ENCODE measurements at regions not wholly inside any gene's neighbourhood (a gene's known extent, or its start where the extent isn't known, plus 50 kb on each side); places are given as distances from the start of the nearest gene placed in this dataset.

DNA sequence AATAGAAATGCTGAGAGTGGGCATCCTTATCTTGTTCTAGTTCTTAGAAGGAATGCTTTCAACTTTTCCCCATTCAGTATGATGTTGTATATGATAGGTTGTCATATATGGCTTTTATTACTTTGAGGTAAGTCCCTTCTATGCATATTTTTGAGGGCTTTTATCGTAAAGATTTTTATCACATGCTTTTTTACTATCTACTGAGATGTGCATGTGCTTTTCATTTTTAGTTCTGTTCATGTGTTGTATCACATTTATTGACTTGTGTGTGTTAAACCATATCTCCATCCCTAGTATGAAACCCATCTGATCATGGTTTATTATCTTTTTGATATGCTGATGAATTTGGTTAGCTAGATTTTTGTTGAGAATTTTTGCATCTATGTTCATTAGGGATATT, 1008.8 kb downstream of the CNTNAP5 start (continued):
- TF ChIP-seq, protein P1, sequence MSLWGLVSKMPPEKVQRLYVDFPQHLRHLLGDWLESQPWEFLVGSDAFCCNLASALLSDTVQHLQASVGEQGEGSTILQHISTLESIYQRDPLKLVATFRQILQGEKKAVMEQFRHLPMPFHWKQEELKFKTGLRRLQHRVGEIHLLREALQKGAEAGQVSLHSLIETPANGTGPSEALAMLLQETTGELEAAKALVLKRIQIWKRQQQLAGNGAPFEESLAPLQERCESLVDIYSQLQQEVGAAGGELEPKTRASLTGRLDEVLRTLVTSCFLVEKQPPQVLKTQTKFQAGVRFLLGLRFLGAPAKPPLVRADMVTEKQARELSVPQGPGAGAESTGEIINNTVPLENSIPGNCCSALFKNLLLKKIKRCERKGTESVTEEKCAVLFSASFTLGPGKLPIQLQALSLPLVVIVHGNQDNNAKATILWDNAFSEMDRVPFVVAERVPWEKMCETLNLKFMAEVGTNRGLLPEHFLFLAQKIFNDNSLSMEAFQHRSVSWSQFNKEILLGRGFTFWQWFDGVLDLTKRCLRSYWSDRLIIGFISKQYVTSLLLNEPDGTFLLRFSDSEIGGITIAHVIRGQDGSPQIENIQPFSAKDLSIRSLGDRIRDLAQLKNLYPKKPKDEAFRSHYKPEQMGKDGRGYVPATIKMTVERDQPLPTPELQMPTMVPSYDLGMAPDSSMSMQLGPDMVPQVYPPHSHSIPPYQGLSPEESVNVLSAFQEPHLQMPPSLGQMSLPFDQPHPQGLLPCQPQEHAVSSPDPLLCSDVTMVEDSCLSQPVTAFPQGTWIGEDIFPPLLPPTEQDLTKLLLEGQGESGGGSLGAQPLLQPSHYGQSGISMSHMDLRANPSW (CRISPR knock-in tag; conservative IDR thresholded peaks at IDR 0.05; ENCODE audit: low read depth), result no peak
- no peak for TF ChIP-seq ERG (CRISPR knock-in tag; IDR thresholded peaks at IDR 0.05)
- TF ChIP-seq ESRRA (CRISPR knock-in tag; IDR thresholded peaks at IDR 0.05; ENCODE audit: borderline replicate concordance), result no peak

- H3K27me3 Mint-ChIP-seq (ENCODE audit: low read depth), result no peaks in the 10 kb centered on the region; the same call in 1 of the 2 replicates
- peaks cover 64% of the 10 kb centered on the region for H3K9me3 Mint-ChIP-seq
- H3K4me1 Mint-ChIP-seq, result 0 out of 2 replicates have a peak, but pooled peaks cover 7% of the 10 kb centered on the region
- DNase-seq (ENCODE audit: low spot score) (no peak), ATAC-seq (no peak)
- no peak for TF ChIP-seq MYBL2 (CRISPR knock-in tag; IDR thresholded peaks at IDR 0.05)
- TF ChIP-seq NR3C1 (CRISPR knock-in tag; conservative IDR thresholded peaks at IDR 0.05; ENCODE audit: low read depth), result no peak
- TF ChIP-seq ZNF416 (CRISPR knock-in tag; IDR thresholded peaks at IDR 0.05), result no peak
- no peak for TF ChIP-seq JAZF1 (CRISPR knock-in tag; IDR thresholded peaks at IDR 0.05)
- no peak for TF ChIP-seq GRHL2 (CRISPR knock-in tag; IDR thresholded peaks at IDR 0.05; ENCODE audit: insufficient replicate concordance, severe bottlenecking)
- no peak overlapping the region for H3K27ac Mint-ChIP-seq
- ChIA-PET CTCF (no interaction called here), POLR2A (no interaction called here)
- H3K36me3 Mint-ChIP-seq, result peaks cover 57% of the 10 kb centered on the region
- no peak overlapping the region for H3K4me3 Mint-ChIP-seq
These were observed 1012.1 kb downstream of the CNTNAP5 start for GRCh38 chr2:125037135-125037653.

GRCh38 chr2:125041846-125042245, 1016.8 kb downstream of the CNTNAP5 start:
- CTCF ChIA-PET, result no interaction called here
- ATAC-seq (no peak), DNase-seq (ENCODE audit: low spot score) (no peak)
- H3K27ac Mint-ChIP-seq, result no peak overlapping the region
- peaks cover 32% of the 10 kb centered on the region for H3K9me3 Mint-ChIP-seq
- peaks cover 10% of the 10 kb centered on the region for H3K36me3 Mint-ChIP-seq
- H3K4me3 Mint-ChIP-seq, result no peak overlapping the region
- no peaks in the 10 kb centered on the region for H3K27me3 Mint-ChIP-seq (ENCODE audit: low read depth)
- no peaks in the 10 kb centered on the region for H3K4me1 Mint-ChIP-seq
- POLR2A ChIA-PET, result no interaction called here
- no peak for TF ChIP-seq FOXP1 (CRISPR knock-in tag; IDR thresholded peaks at IDR 0.05; ENCODE audit: borderline replicate concordance)
- no peak for TF ChIP-seq NFE2L1 (CRISPR knock-in tag; IDR thresholded peaks at IDR 0.05)
- no peak for TF ChIP-seq GABPB1 (CRISPR knock-in tag; IDR thresholded peaks at IDR 0.05)
- TF ChIP-seq, protein P2, sequence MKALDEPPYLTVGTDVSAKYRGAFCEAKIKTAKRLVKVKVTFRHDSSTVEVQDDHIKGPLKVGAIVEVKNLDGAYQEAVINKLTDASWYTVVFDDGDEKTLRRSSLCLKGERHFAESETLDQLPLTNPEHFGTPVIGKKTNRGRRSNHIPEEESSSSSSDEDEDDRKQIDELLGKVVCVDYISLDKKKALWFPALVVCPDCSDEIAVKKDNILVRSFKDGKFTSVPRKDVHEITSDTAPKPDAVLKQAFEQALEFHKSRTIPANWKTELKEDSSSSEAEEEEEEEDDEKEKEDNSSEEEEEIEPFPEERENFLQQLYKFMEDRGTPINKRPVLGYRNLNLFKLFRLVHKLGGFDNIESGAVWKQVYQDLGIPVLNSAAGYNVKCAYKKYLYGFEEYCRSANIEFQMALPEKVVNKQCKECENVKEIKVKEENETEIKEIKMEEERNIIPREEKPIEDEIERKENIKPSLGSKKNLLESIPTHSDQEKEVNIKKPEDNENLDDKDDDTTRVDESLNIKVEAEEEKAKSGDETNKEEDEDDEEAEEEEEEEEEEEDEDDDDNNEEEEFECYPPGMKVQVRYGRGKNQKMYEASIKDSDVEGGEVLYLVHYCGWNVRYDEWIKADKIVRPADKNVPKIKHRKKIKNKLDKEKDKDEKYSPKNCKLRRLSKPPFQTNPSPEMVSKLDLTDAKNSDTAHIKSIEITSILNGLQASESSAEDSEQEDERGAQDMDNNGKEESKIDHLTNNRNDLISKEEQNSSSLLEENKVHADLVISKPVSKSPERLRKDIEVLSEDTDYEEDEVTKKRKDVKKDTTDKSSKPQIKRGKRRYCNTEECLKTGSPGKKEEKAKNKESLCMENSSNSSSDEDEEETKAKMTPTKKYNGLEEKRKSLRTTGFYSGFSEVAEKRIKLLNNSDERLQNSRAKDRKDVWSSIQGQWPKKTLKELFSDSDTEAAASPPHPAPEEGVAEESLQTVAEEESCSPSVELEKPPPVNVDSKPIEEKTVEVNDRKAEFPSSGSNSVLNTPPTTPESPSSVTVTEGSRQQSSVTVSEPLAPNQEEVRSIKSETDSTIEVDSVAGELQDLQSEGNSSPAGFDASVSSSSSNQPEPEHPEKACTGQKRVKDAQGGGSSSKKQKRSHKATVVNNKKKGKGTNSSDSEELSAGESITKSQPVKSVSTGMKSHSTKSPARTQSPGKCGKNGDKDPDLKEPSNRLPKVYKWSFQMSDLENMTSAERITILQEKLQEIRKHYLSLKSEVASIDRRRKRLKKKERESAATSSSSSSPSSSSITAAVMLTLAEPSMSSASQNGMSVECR (CRISPR knock-in tag; IDR thresholded peaks at IDR 0.05; ENCODE audit: borderline replicate concordance), result no peak
- no peak for TF ChIP-seq AR (CRISPR knock-in tag; IDR thresholded peaks at IDR 0.05)
- no peak for TF ChIP-seq ZNF281 (CRISPR knock-in tag; IDR thresholded peaks at IDR 0.05)
- TF ChIP-seq, protein P3, sequence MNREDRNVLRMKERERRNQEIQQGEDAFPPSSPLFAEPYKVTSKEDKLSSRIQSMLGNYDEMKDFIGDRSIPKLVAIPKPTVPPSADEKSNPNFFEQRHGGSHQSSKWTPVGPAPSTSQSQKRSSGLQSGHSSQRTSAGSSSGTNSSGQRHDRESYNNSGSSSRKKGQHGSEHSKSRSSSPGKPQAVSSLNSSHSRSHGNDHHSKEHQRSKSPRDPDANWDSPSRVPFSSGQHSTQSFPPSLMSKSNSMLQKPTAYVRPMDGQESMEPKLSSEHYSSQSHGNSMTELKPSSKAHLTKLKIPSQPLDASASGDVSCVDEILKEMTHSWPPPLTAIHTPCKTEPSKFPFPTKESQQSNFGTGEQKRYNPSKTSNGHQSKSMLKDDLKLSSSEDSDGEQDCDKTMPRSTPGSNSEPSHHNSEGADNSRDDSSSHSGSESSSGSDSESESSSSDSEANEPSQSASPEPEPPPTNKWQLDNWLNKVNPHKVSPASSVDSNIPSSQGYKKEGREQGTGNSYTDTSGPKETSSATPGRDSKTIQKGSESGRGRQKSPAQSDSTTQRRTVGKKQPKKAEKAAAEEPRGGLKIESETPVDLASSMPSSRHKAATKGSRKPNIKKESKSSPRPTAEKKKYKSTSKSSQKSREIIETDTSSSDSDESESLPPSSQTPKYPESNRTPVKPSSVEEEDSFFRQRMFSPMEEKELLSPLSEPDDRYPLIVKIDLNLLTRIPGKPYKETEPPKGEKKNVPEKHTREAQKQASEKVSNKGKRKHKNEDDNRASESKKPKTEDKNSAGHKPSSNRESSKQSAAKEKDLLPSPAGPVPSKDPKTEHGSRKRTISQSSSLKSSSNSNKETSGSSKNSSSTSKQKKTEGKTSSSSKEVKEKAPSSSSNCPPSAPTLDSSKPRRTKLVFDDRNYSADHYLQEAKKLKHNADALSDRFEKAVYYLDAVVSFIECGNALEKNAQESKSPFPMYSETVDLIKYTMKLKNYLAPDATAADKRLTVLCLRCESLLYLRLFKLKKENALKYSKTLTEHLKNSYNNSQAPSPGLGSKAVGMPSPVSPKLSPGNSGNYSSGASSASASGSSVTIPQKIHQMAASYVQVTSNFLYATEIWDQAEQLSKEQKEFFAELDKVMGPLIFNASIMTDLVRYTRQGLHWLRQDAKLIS (CRISPR knock-in tag; IDR thresholded peaks at IDR 0.05; ENCODE audit: borderline replicate concordance), result no peak

Data from WTC11 (cell line).